Iris pigment epithelial cell (primary cell): ENCODE measurements at regions not wholly inside any gene's neighbourhood (a gene's known extent, or its start where the extent isn't known, plus 50 kb on each side); places are given as distances from the start of the nearest gene placed in this dataset.
"Not testable (repeated sequence)": the region's sequence is repeated elsewhere in the genome, so short reads cannot be mapped to it uniquely, and the experiment has no call there.

ENCODE experiments used
- DNase-seq: peaks from one replicate; pipeline ENCODE4 v3.0.0-alpha.2; 2011; ENCODE audit warnings: low read depth

- not testable (repeated sequence) for DNase-seq
Measured at GRCh38 chr2:111287646-111288568, 167.2 kb downstream of the BCL2L11 start.

DNA sequence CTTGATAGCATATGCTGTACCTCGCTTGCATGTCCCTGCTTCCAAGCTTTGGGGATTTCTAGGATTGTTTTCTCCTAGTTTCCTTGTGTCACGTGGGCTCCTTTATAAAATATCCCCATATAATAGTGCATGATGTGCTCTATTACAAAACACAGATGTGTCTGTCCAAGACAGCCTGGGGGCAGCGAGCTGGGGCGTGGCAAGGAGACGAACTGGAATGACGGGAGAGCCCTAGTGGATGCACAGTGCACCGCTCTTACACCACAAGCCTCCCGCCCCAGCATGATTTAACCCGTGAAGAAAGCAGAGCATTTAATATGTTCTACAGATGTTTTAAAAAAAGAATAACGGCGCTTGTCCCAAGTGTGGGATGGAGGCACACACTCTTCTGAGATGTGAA lies 169.7 kb downstream of the BCL2L11 start:
- DNase-seq: not testable (repeated sequence)

DNA sequence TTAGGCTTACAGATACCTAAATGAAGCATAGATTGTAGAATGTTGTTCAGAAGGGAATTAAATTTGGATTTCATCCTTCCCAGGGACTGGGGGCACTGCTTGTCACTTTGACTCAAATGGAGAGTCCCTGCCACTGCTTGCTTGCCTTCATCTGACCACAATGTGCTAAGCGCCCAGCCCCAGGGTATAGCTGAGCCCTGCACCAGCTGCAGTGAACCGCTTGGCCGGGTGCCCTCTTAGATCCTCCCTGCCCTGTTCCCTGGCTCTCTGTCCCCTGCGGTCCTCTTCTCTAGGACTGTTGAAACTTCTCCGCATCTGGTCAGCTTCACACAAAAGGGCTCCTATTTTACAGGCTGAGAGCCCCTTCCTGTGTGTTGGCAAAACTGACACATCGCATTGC lies 170.9 kb downstream of the BCL2L11 start:
- DNase-seq: not testable (repeated sequence)

GRCh38 chr2:111292232-111292968 lies 171.7 kb downstream of the BCL2L11 start:
- not testable (repeated sequence) for DNase-seq

DNA sequence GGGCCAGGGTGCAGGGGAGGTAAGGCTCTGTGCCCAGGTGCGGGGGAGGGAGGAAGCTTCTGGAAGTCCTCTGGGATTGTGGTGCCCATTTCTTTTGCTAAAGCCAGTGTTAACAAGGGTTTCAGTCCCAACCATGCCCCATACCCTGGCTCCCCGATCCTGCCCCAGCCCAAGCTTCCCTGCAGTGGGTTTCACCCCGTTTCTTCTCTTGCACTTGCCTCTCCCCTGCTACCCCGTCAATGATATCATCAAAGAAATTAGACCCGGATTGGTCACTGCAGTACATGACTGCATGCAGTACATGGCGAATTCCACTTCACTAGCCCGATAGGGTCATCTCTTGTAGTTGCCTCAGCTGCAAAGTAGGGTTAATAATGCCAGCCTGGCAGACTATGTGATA lies 174.0 kb downstream of the BCL2L11 start:
- not testable (repeated sequence) for DNase-seq

DNA sequence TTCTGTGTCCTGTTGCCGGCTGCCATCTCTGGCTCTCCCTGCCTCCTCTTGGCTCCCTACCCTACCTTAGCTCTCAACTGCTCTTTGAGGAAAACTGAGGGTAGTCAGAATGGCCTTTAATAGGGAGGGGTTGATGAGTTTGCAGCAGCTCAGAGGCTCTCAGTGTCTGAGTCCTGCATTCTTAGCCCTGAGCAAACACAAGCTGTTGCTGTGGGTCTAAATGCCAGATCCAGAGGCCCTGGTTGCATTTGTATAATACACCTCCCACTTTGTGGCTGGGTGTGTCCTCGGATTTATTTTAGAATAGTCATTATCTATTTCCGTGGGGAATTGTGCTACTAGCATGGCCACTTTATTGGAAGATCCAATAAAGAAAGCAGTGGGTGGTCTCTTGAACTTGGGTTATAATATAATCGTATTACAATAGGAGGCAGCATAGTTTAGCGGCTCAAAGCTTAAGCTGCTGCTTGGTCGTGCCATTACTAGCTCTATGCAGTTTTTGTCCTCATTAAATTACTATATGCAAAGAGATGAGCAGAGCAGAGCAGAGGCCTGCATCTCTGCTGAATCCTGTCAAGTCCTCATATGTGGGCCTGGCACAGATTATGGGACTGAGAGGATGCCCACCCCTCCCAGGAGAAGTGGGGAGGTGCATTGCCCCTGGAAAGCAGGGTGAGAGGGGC lies 175.5 kb downstream of the BCL2L11 start:
- DNase-seq: not testable (repeated sequence)

GRCh38 chr2:111297128-111297527 lies 176.4 kb downstream of the BCL2L11 start:
- DNase-seq: not testable (repeated sequence)

DNA sequence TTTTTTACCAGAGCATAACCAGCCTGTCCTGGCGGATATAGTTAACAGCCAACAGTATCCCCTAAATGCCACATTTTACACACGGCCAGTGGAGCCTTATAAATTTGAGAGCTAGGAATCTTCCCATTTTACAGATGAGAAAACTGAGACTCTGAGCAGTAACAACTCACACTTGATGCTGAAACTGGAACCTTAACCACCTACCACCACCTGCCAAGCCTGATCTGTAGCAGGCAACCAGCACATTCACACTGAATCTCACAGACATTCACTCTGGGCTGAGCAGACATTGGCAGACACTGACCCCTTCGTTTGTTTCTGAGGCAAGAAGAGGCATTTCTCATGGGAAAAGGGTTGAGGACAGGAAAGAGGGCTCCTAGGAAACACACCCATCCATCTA lies 178.2 kb downstream of the BCL2L11 start:
- DNase-seq: not testable (repeated sequence)

- not testable (repeated sequence) for DNase-seq
Measured at GRCh38 chr2:111299635-111300034, 178.9 kb downstream of the BCL2L11 start.

GRCh38 chr2:111301677-111302076 lies 181.0 kb downstream of the BCL2L11 start:
- DNase-seq: not testable (repeated sequence)

DNA sequence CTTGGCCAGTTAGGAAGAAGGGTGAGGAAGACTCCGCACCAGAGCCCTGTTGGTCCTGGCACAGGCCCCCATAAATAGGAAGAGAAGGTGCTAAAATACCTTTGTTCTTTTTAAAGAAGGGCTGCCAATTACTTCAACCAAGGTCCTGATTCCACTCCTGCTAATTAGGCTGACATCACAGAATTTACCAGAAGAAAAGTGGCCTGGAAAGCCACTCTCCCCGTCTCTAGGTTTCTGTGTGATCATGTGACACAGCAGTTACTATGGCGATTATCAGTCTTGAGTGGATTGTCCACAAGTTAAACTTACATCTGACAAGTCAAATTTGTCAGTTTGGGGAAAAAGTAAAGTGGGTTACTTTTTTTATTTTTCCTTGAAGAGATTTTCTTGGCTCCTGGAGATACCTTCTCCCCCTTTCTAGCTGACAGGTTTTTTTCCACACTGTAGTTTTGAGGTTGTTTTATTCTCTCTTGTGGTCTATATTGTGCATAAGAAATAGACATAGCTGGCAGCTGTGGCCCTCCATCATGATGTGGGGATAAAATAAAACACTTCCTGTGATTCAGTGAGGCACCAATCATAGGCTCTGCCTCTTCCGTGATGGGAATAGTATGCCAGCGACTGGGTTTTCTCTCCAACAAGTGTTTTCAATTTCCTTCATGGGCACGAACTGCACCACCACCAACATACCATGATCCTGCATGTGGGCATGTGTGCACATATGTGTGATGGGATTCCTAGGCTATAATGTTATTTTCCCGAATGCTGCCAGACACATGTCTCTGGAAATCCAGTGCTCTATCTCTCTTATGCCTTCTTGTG lies 181.9 kb downstream of the BCL2L11 start:
- not testable (repeated sequence) for DNase-seq

GRCh38 chr2:111307302-111307701 lies 186.6 kb downstream of the BCL2L11 start:
- not testable (repeated sequence) for DNase-seq

DNA sequence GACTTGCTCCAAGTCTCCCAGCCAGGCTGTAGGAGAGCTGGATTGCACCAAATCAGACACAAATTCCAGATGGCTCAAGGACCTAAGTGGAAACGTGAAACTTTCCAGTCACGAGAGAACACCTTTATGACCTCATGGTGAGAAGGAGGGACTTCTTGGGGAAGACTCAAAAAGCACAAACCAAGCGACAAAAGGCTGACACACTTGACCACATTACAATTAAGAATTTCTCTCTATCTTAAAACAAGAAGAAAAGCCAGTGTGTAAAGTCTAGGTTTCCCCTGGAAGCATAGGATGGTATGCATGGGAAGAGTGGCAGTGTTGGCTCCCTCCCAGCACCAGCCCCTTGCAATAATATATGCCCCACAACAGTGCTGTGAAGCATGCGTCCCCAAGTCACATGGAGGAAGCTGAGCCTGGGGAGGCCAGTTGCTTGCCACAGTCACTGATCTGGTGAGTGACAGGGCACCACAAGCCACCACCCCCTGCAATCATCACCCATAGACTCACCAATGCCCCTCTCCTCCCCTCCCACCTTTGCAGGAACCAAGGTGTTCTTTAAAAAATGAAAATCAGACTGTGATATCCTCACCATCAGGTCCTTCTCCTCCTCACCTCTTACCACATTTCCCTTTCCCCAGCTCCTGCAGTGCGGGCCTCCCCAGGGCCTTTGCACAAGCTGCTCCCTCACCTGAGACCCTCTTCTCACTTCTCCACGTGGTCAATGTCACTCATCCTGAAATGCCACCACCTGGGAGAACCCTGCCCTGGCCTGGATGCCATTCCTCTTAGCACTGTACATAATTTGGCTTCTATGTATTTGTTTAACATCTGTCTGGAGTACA lies 188.7 kb downstream of the BCL2L11 start:
- DNase-seq: not testable (repeated sequence)

- DNase-seq: not testable (repeated sequence)
Measured at GRCh38 chr2:111310395-111310794, 189.7 kb downstream of the BCL2L11 start.

DNA sequence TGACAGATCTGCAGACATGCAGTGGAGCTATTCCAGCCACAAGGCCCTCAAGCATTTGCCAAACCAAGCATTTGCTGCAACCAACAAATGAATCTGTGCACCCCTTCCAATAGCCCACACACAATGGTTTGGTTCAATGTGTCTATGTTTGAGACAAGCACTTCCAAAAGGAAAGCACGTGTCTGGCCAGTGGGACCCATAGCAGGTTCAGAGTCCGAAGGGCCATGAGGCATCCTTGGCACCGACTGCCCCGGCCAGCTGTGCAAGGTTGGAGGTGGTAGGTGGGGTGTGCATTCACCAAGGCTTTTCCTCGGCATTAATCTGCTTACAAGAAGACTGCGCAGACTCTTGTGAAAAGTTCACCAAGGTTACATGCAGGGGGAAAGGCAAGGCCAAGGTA lies 190.9 kb downstream of the BCL2L11 start:
- not testable (repeated sequence) for DNase-seq

DNA sequence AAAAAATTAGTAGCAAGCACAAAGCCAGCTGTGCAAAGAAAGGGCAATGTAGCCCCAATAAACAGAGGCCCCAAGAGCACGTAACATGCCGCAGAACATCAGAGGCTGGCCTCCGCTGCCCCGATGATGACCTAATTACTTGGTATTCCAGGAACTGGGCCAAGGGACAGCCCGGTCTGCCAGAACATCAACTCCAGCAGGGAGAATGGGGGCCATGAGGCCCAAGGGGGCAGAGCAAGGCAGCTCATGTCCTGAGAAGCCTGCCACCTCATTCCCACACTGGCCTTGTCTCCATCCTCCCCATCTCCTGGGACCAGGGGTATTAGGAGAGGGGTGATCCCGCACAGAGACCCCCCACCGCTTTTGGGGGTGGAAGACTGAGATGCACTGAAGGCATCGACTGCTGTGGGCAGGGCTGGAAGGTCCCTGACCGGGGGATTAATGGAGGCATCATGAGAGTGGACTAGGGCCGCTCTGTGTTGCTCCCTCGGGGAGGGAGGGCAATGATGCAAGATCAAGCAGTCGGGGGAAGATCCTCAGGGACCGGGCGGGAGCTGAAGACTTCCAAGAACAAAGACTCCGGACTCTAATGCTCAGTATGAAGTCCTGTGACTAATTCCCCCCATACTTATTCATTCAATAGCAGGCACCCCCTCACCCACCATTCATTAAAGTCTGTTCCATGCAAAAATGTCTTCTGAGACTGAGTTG lies 192.3 kb downstream of the BCL2L11 start:
- DNase-seq: peak; percentile 77

- not testable (repeated sequence) for DNase-seq
Measured at GRCh38 chr2:111313711-111314110, 193.0 kb downstream of the BCL2L11 start.

GRCh38 chr2:111315188-111315917 lies 194.6 kb downstream of the BCL2L11 start:
- DNase-seq: not testable (repeated sequence)

GRCh38 chr2:111316221-111316741 lies 195.6 kb downstream of the BCL2L11 start:
- DNase-seq: not testable (repeated sequence)
